K562 (cell line): ENCODE measurements at regions not wholly inside any gene's neighbourhood (a gene's known extent, or its start where the extent isn't known, plus 50 kb on each side); places are given as distances from the start of the nearest gene placed in this dataset.

ENCODE experiments used
- ATAC-seq: fragments of 200-7000 bp; cut with Tn5 transposase; 3 replicates; pipeline ENCODE4 v1.9.1; 2020; ENCODE audit warnings: moderate library complexity
- BruUV-seq: library from RNA; stranded (reverse); fragments of 400-500 nt; replicated peaks from 2 replicates; lab custom pipeline; 2021; lab: Mats Ljungman, UMichigan
- CTCF ChIA-PET: fragments of 300-600 bp; formaldehyde crosslinking; extraction: SDS; loops from one replicate; lab custom pipeline; 2021; ENCODE audit warnings: low intra/inter-chr PET ratio; lab: Yijun Ruan, JAX
- POLR2A ChIA-PET: fragments of 300-600, 350-650 bp; sonication (Branson Sonifier 250); formaldehyde crosslinking; extraction: SDS; loops from one replicate; lab custom pipeline; 2021; ENCODE audit warnings: antibody characterized with exemption, inconsistent platforms; lab: Yijun Ruan, JAX
- DNase-seq, 4 experiments: peaks; one replicate each; pipeline versions ENCODE4 v3.0.0 to v3.0.0-alpha.2; 2011 to 2018; ENCODE audit warnings: low spot score in 3 of 4, mixed read lengths in 3 of 4; ENCODE audit errors: extremely low read depth in 1 of 4
- FAIRE-seq: peaks from 2 replicates; lab custom pipeline; 2011; peaks lifted over from hg19 to GRCh38; lab: Jason Lieb, UNC
- H2AFZ ChIP-seq: 2 replicates; pipeline ENCODE4 v1.6.0; 2011; ENCODE audit warnings: low read depth, low read length, control low read depth, inconsistent platforms
- H3K27ac ChIP-seq: fragments of 200-600 bp; 3 replicates; pipeline ENCODE4 v1.8.0; 2011; ENCODE audit warnings: low read depth, mild to moderate bottlenecking, control low read depth, inconsistent platforms, low read length, moderate library complexity, mixed read lengths; ENCODE audit errors: extremely low read depth
- H3K27me3 ChIP-seq, 2 experiments: fragments of 300-600 bp in 1 of 2; 2 replicates in 1 of 2; 3 replicates in 1 of 2; pipeline versions ENCODE4 v1.6.0 to v1.8.0; 2011; ENCODE audit warnings: inconsistent platforms in 2 of 2, low read length in 2 of 2, mild to moderate bottlenecking in 1 of 2, mixed read lengths in 1 of 2, moderate library complexity in 1 of 2; ENCODE audit not compliant: control insufficient read depth in 2 of 2, insufficient read depth in 2 of 2
- H3K36me3 ChIP-seq: fragments of 300-600 bp; 3 replicates; pipeline ENCODE4 v1.8.0; 2011; ENCODE audit warnings: mild to moderate bottlenecking, low read length, inconsistent platforms; ENCODE audit not compliant: control insufficient read depth, insufficient read depth
- H3K4me1 ChIP-seq, 2 experiments: fragments of 200-600 bp in 1 of 2; replicated peaks in 1 of 2; 2 replicates in 1 of 2; 3 replicates in 1 of 2; pipeline versions ENCODE4 v1.5.1 to v1.8.0; 2011; ENCODE audit warnings: inconsistent platforms in 2 of 2, low read length in 2 of 2, mild to moderate bottlenecking in 1 of 2, mixed read lengths in 1 of 2, moderate library complexity in 1 of 2; ENCODE audit not compliant: control insufficient read depth in 2 of 2, insufficient read depth in 2 of 2
- H3K4me2 ChIP-seq: 2 replicates; pipeline ENCODE4 v1.6.1; 2011; ENCODE audit warnings: low read length, control low read depth, inconsistent platforms, mixed read lengths; ENCODE audit not compliant: insufficient read depth
- H3K4me3 ChIP-seq: fragments of 200-600 bp; sonication (generic), shearing (Covaris generic); 2 replicates; pipeline ENCODE4 v1.5.1; 2016; ENCODE audit warnings: control low read depth, inconsistent platforms
- H3K79me2 ChIP-seq: fragments of 200-600 bp; 3 replicates; pipeline ENCODE4 v1.8.0; 2011; ENCODE audit warnings: low read length, inconsistent platforms; ENCODE audit not compliant: control insufficient read depth, insufficient read depth
- H3K9ac ChIP-seq, 2 experiments: 2 replicates each; pipeline versions ENCODE4 v1.6.0 to v1.6.1; 2011; ENCODE audit warnings: low read depth in 2 of 2, low read length in 2 of 2, control low read depth in 1 of 2, inconsistent platforms in 1 of 2, mild to moderate bottlenecking in 1 of 2, mixed read lengths in 1 of 2; ENCODE audit not compliant: insufficient read depth in 1 of 2
- H3K9me1 ChIP-seq: one replicate; pipeline ENCODE4 v1.6.0; 2011; ENCODE audit warnings: inconsistent platforms, mild to moderate bottlenecking, low read length, moderate library complexity; ENCODE audit not compliant: control insufficient read depth, insufficient read depth
- H3K9me3 ChIP-seq: replicated peaks from 2 replicates; pipeline ENCODE4 v1.5.1; 2011; ENCODE audit warnings: low read depth, low read length, inconsistent platforms; ENCODE audit not compliant: control insufficient read depth, insufficient read depth
- H4K20me1 ChIP-seq: replicated peaks from 2 replicates; pipeline ENCODE4 v1.6.1; 2011; ENCODE audit warnings: low read length, inconsistent platforms, mixed read lengths; ENCODE audit not compliant: control insufficient read depth, insufficient read depth
- EGR1 ChIP-seq: fragments of 450-650 bp; conservative IDR thresholded peaks from 2 replicates; pipeline ENCODE4 v1.6.1; 2017; ENCODE audit warnings: mild to moderate bottlenecking
- FOXK1 ChIP-seq: sonication (generic); formaldehyde crosslinking; IDR thresholded peaks from 2 replicates; pipeline ENCODE4 v1.8.0; 2022; ENCODE audit warnings: missing genetic modification reagents, mild to moderate bottlenecking, borderline replicate concordance
- HDAC8 ChIP-seq: fragments of 450-650 bp; IDR thresholded peaks from 2 replicates; pipeline ENCODE4 v1.6.1; 2016; ENCODE audit warnings: mild to moderate bottlenecking, missing genetic modification characterization, moderate library complexity, missing compliant biosample characterization
- HMG20B ChIP-seq: fragments of 250-450 bp; sonication (Bioruptor Pico); IDR thresholded peaks from 2 replicates; pipeline ENCODE4 v1.5.0; 2021; ENCODE audit warnings: mild to moderate bottlenecking
- MCM3 ChIP-seq: fragments of 450-650 bp; IDR thresholded peaks from 2 replicates; pipeline ENCODE4 v1.6.1; 2016
- ZEB2 ChIP-seq: fragments of 450-650 bp; IDR thresholded peaks from 2 replicates; pipeline ENCODE4 v1.6.1; 2016
- ZNF263 ChIP-seq: sonication (generic); formaldehyde crosslinking; IDR thresholded peaks from 2 replicates; pipeline ENCODE4 v1.8.0; 2022; ENCODE audit warnings: mild to moderate bottlenecking, missing genetic modification reagents, borderline replicate concordance
- ZNF668 ChIP-seq: fragments of 250-450 bp; sonication (Bioruptor Pico); IDR thresholded peaks from 2 replicates; pipeline ENCODE4 v1.8.0; 2022; ENCODE audit warnings: mild to moderate bottlenecking, inconsistent platforms
- ZNF699 ChIP-seq: fragments of 250-450 bp; sonication (Bioruptor Pico); IDR thresholded peaks from 2 replicates; pipeline ENCODE4 v1.8.0; 2021; ENCODE audit warnings: mild to moderate bottlenecking, moderate library complexity; ENCODE audit not compliant: insufficient replicate concordance
- ZNF766 ChIP-seq: fragments of 200-800 bp; sonication (Bioruptor generic); conservative IDR thresholded peaks from 2 replicates; pipeline ENCODE4 v1.6.1; 2016; ENCODE audit warnings: missing genetic modification characterization, missing compliant biosample characterization
- WGBS: fragments of 100-300 bp; shearing (Covaris generic); methylation state at CpG from one replicate; pipeline ENCODE4 v1.1.6; 2016; ENCODE audit warnings: low coverage, mixed read lengths; ENCODE audit not compliant: insufficient coverage; ENCODE audit errors: missing lambda C conversion rate; 5-methylcytosine and 5-hydroxymethylcytosine counted together
- in situ Hi-C: fragments of 300-500 bp; cut with MboI; formaldehyde crosslinking; loops from 4 replicates; pipeline ENCODE4 v1.15.0; 2018; ENCODE audit warnings: inconsistent platforms, mixed read lengths
- intact Hi-C: fragments of 100-400 bp; cut with micrococcal nuclease; formaldehyde crosslinking; loops from 2 replicates; pipeline ENCODE4 v1.14.2; 2022
- TF ChIP-seq, protein P1 (sequence below): fragments of 250-450 bp; sonication (Bioruptor Pico); IDR thresholded peaks from 2 replicates; pipeline ENCODE4 v1.9.0; 2021; ENCODE audit warnings: mild to moderate bottlenecking, inconsistent platforms
- TF ChIP-seq, protein P2 (sequence below): fragments of 450-650 bp; IDR thresholded peaks from 2 replicates; pipeline ENCODE4 v1.6.1; 2016; ENCODE audit warnings: borderline replicate concordance

DNA sequence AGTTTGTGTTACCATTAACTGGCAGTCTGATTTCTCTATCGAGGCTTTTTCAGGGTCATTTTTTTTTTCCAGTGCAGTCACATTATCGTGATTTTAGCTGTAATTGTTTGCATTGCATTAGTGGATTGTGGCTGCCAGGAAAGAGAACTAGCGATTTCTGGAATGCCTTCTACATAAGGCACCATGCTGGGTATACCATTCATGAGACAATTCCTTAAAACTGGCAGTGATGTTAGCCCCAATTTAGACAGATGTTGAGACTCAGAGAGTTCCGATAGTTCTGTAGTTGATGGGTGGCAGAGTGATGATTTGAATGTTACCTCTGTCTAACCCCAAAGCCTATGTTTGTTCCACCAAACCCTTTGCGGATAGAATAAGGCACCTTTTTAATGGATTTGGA, 175.4 kb upstream of the TENM3 start:
- ChIA-PET POLR2A (no interaction called here), CTCF (no interaction called here)
- H3K9ac ChIP-seq, result no peak overlapping the region
- no peaks in the 10 kb centered on the region for H3K36me3 ChIP-seq
- DNase-seq, result no peak
- H3K27ac ChIP-seq, result no peak overlapping the region
- no peak overlapping the region for H2AFZ ChIP-seq
- intact Hi-C loops (no loop called here), in situ Hi-C loops (no loop called here)
- whole genome bisulfite sequencing, result 0% methylated on average over 5 of the region's 5 CpGs
- H3K4me2 ChIP-seq, result no peak overlapping the region
- TF ChIP-seq, protein P1, sequence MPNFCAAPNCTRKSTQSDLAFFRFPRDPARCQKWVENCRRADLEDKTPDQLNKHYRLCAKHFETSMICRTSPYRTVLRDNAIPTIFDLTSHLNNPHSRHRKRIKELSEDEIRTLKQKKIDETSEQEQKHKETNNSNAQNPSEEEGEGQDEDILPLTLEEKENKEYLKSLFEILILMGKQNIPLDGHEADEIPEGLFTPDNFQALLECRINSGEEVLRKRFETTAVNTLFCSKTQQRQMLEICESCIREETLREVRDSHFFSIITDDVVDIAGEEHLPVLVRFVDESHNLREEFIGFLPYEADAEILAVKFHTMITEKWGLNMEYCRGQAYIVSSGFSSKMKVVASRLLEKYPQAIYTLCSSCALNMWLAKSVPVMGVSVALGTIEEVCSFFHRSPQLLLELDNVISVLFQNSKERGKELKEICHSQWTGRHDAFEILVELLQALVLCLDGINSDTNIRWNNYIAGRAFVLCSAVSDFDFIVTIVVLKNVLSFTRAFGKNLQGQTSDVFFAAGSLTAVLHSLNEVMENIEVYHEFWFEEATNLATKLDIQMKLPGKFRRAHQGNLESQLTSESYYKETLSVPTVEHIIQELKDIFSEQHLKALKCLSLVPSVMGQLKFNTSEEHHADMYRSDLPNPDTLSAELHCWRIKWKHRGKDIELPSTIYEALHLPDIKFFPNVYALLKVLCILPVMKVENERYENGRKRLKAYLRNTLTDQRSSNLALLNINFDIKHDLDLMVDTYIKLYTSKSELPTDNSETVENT (CRISPR knock-in tag), result no peak
- TF ChIP-seq ZNF263 (no peak), HDAC8 (tag) (no peak), FOXK1 (no peak), ZNF668 (no peak), EGR1 (no peak), ZNF766 (CRISPR knock-in tag) (no peak), MCM3 (no peak), ZEB2 (no peak), HMG20B (no peak), ZNF699 (CRISPR knock-in tag) (no peak)
- TF ChIP-seq, protein P2, sequence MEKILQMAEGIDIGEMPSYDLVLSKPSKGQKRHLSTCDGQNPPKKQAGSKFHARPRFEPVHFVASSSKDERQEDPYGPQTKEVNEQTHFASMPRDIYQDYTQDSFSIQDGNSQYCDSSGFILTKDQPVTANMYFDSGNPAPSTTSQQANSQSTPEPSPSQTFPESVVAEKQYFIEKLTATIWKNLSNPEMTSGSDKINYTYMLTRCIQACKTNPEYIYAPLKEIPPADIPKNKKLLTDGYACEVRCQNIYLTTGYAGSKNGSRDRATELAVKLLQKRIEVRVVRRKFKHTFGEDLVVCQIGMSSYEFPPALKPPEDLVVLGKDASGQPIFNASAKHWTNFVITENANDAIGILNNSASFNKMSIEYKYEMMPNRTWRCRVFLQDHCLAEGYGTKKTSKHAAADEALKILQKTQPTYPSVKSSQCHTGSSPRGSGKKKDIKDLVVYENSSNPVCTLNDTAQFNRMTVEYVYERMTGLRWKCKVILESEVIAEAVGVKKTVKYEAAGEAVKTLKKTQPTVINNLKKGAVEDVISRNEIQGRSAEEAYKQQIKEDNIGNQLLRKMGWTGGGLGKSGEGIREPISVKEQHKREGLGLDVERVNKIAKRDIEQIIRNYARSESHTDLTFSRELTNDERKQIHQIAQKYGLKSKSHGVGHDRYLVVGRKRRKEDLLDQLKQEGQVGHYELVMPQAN, result no peak
- TF ChIP-seq, all 486 proteins: peak for 0
- no peaks in the 10 kb centered on the region for H3K79me2 ChIP-seq
- FAIRE-seq (no peak), ATAC-seq (no peak)
- H3K9me3 ChIP-seq, result no peaks in the 10 kb centered on the region; the same call in 1 of the 2 replicates
- H3K27me3 ChIP-seq, result no peaks in the 10 kb centered on the region
- no peaks in the 10 kb centered on the region for H3K9me1 ChIP-seq
- no peaks in the 10 kb centered on the region for H4K20me1 ChIP-seq
- no TSS peak for BruUV-seq
- H3K4me1 ChIP-seq, result no peaks in the 10 kb centered on the region; a peak in 2 of 5 replicates
- no peak overlapping the region for H3K4me3 ChIP-seq
